GM12864 (cell line): ENCODE measurements at regions not wholly inside any gene's neighbourhood (a gene's known extent, or its start where the extent isn't known, plus 50 kb on each side); places are given as distances from the start of the nearest gene placed in this dataset.

Source experiments
- DNase-seq: peaks from one replicate; pipeline ENCODE4 v3.0.0-alpha.2; 2011; ENCODE audit warnings: low read depth
- H3K4me3 ChIP-seq: 2 replicates; pipeline ENCODE4 v1.5.1; 2011; ENCODE audit warnings: mild to moderate bottlenecking, low read depth, low read length, control low read depth
- TF ChIP-seq, protein P1 (sequence below): IDR thresholded peaks from 2 replicates; pipeline ENCODE4 v1.5.1; 2011; ENCODE audit warnings: low read depth, mild to moderate bottlenecking, moderate library complexity, low read length, control low read depth, inconsistent platforms; ENCODE audit errors: missing control alignments

DNA sequence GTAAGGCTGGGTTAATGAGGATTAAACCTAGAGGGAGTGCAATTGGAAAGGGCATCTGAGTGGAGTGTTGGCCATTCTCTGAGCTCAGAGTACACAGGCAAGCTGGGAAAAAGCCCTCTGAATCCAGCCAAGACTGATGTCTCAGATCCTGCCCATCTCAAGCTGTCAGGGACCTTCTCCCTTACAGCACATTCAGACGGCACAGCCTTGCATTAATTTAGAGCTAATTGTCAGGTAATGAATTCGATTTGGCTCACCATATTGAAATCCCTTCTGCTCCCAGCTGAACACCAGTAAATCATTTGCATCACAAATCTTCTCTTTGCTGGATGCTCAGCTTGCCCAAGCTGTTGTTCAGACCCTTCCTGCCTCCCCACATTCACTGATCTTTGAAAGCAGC is 399.3 kb upstream of the PODXL start:
- TF ChIP-seq, protein P1, sequence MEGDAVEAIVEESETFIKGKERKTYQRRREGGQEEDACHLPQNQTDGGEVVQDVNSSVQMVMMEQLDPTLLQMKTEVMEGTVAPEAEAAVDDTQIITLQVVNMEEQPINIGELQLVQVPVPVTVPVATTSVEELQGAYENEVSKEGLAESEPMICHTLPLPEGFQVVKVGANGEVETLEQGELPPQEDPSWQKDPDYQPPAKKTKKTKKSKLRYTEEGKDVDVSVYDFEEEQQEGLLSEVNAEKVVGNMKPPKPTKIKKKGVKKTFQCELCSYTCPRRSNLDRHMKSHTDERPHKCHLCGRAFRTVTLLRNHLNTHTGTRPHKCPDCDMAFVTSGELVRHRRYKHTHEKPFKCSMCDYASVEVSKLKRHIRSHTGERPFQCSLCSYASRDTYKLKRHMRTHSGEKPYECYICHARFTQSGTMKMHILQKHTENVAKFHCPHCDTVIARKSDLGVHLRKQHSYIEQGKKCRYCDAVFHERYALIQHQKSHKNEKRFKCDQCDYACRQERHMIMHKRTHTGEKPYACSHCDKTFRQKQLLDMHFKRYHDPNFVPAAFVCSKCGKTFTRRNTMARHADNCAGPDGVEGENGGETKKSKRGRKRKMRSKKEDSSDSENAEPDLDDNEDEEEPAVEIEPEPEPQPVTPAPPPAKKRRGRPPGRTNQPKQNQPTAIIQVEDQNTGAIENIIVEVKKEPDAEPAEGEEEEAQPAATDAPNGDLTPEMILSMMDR: no peak
- H3K4me3 ChIP-seq: no peak overlapping the region
- DNase-seq: no peak

DNA sequence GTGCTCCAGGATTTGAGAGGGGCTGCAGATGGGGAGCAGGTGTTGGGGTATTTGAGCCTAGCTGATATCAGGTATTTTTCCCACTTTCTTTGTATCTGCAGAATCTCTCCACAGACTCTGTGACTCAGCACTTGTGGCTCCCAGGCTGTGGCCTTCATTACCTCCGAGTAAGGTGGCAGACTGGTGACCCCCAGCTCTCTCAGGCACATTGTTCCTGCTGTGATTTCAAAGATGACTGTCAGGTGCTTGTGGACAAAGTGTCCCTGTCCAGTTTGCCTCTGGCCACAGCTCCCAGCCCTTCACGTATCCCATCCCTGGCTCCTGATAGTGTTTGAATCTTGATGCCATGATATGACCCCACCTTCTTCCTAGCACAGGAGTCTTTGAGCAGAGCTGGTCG is 396.8 kb upstream of the PODXL start:
- no peak overlapping the region for H3K4me3 ChIP-seq
- TF ChIP-seq, protein P1: no peak
- DNase-seq: no peak

DNA sequence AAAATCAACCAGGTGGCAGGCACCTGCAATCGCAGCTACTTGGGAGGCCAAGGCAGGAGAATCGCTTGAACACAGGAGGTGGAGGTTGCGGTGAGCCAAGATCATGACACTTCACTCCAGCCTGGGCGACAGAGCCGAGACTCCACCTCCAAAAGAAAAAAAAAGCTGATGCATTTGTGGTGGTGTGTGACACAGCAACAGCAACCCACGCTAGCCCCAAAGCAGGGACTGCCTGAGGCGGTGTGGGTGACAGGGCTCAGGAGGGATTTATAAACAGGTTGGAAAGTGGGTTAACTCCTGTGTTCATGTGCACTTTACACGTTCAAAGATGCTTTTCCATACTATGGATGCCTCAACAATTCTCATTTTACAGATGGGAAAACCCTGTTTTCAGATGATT is 395.9 kb upstream of the PODXL start:
- TF ChIP-seq, protein P1: no peak
- DNase-seq: no peak
- no peak overlapping the region for H3K4me3 ChIP-seq

DNA sequence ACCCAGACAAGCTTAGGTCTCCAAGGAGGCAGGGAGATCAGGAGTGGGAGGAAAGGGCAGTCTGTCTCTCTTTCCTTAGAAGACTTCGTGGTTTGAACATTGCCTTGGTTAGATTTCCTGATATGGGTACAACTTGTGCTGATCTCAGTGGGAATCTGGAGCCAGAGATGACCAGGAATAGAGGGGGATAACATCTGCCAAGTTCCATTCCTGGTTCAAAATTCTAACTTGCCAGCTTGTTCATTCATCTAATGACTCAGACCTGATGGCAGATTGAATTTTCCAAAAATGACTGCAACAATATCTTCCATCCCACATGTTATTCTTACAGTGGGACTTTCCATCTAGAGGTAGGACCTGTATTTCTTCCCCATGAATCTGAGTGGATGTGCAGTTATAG is 394.3 kb upstream of the PODXL start:
- DNase-seq: no peak
- no peak overlapping the region for H3K4me3 ChIP-seq
- TF ChIP-seq, protein P1: no peak

DNA sequence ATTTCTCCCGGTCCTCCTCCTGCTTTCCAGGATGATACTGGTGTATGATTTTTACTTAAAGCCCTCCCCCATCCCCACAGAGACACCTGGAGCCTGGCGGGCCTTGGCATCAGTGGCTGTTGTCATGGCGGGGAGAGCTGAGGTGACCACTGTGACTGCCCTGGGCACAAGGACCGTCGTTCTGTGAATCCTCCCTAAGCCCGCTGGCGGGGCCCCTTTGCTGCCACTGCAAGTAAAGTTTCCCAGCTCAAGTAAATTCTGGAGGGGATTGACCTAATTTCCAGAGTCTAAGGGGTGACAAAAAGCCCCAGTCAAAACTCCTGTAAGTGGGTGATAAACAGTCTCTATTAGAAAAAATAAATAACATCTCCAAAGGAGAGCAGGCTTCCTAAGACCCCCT is 393.2 kb upstream of the PODXL start:
- DNase-seq: no peak
- no peak overlapping the region for H3K4me3 ChIP-seq

DNA sequence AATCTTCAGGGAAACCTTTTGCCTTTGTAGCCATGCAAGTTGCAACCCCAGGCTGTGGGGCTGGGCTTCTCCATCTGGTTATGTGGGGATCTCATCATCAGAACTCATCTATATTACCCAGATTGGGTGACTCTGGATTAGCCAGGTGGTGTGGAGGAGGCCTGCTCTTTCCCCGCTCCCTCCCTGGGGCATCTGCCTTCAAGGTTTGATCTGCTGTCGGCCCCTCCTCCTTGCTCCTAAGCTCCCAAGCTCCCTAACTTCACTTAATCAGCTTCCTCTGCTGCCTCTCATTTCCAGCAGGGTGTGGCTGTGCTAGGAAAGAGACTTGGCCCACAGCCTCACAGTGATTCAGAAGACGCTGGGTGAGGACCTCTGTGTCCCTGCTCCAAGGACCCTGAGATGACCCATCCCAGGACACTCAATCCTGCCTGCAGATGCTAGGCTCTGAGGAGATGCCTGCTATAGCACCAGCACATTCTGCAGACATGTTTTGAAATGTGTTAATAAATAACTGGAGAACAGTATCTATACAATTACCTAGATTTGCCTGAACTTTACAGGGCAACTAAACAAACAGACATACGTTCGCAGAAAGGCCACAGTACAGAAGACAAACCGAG is 392.1 kb upstream of the PODXL start:
- DNase-seq: no peak
- no peak overlapping the region for H3K4me3 ChIP-seq
- TF ChIP-seq, protein P1: no peak

More for the DNA sequence above, 393.2 kb upstream of the PODXL start:
- TF ChIP-seq, protein P1: no peak

DNA sequence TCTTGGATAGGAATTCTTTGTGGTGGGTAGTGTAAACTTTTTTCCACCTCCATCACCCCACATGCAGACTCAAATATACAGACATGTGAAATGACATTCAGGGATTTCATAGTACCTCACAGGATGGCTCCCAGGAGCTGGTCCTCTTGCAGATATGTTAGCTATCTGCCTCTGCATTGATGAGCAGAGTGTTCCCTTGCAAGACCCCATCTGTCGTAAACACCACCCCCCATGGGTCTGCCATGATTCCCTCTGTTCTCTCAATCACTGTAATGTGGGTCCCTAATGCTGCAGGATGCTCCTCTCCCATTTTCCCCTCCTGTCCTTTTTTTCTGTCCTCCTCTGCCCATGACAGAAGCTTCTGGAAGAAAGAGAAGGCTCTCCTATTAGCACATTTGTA is 391.2 kb upstream of the PODXL start:
- TF ChIP-seq, protein P1: no peak
- DNase-seq: no peak
- no peak overlapping the region for H3K4me3 ChIP-seq
